HG02973 (cell line): ENCODE measurements at regions not wholly inside any gene's neighbourhood (a gene's known extent, or its start where the extent isn't known, plus 50 kb on each side); places are given as distances from the start of the nearest gene placed in this dataset.
A peak's percentile ranks its signal among the peaks of the same experiment; 100 is the strongest.
"Not testable (repeated sequence)": the region's sequence is repeated elsewhere in the genome, so short reads cannot be mapped to it uniquely, and the experiment has no call there.

ENCODE experiments used
- ATAC-seq: cut with Tn5 transposase; IDR thresholded peaks from one replicate; pipeline ENCODE4 v1.9.1; 2021; ENCODE audit warnings: moderate library complexity; ENCODE audit not compliant: unreplicated experiment

DNA sequence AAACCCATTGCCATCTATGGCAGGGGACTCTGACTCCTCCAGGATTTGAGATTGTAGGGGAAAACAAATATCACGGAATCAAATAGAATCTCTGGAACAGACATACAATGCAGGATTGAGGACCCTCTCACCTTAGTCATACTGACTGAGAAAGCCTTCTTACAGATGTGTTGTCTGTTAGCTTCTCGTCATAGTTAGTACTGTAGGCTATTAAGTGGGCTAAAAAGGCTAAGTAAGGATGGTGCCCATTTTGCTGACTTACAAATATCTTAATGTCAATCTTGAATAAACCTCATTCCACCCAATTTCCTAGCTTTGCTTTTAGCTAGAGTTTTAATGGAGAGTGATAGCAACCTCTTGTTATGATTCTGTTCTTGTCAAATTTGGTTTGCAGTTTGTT is 352.4 kb downstream of the QKI start:
- ATAC-seq, result no peak

DNA sequence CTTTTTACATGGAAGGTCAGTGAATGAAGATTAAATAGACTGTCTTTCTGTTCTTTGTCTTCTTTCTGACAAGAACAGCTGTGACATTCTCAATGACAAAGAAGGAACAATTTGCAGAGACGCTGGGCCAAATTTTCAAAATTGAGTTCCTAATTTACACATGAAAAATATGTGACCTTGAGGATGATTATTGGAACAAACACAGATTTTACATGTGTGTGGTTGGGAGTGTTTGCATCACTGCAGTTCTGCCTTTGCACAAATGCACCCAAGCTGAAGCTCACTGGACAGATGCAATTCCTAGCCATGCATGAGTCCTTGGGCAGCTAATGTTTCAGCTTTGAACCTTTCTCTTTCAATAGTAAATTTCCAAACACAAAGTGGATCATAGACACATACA is 350.8 kb downstream of the QKI start:
- no peak for ATAC-seq

DNA sequence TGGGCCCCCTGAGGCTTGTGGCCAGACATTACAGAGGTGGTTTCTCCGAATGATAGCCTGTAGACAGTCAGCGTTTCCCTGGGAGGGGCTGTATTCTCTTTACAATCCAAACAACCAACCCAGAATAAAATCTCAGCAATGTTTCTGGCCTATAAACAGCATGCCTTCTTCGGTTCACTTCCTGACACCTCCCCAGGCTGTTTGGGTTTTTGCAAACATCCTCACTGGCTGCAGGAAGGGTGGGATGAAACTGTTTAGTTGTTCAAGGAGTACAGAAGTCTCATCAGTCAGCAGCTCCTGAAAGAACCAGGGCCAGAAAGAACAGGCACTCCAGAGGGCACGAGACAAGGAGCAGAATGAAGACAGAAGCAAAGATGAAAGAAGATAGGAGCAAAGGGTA is 350.0 kb downstream of the QKI start:
- ATAC-seq, result no peak

DNA sequence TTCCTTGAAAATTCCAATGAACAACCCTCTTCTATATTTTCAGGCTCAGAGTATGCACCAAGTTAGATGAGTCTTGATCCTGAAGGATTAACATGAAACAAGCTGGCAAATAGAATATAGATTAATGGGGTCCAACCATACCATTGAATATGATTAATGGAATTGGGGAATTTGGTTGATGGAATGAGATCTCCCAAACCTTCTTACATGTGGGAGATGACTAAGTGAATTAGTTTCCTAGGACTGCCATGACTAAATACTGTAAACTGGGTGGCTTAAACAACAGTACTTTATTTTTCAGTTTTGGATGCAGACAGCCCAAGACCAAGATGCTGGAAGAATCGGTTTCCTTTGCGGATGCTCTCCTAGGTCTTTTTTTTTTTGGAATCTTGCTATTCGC is 347.0 kb downstream of the QKI start:
- no peak for ATAC-seq

DNA sequence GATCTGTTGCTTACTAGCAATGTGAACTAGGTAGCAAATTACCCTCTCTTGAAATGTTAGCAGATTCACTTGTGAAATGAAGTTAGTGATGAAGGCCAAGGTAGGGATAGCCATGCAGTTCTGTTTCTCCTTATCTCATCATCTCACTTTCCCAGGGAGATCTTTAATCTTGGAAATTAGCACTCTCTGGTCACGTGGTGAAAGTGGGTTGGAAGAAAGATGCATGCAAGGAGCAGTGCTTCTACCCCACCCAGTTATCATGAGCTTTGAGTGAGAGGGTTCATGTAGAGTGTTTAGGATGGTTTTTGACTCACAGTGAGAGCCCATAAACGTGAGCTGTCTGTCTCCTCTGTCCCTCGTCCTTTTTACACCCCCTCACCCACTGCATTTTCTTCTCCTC is 346.3 kb downstream of the QKI start:
- no peak for ATAC-seq

DNA sequence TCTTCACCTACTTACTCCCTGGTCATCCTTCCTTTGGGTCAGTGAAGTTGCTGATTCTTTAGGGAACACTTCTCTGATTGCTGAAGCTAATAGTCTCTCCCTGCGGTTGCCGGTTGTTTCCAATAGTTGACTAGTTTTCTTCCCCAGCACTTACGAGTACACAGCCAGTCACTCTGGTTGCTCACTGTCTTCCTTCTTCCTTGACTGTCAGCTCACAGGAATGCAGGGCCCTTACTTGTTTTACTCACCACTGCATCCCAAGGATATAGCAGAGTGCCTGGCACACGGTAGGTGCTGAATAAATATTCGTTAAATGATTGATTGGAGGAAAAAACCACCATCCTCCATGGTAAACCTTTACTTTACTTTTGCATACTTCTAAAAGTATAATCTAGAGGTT is 345.0 kb downstream of the QKI start:
- no peak for ATAC-seq

DNA sequence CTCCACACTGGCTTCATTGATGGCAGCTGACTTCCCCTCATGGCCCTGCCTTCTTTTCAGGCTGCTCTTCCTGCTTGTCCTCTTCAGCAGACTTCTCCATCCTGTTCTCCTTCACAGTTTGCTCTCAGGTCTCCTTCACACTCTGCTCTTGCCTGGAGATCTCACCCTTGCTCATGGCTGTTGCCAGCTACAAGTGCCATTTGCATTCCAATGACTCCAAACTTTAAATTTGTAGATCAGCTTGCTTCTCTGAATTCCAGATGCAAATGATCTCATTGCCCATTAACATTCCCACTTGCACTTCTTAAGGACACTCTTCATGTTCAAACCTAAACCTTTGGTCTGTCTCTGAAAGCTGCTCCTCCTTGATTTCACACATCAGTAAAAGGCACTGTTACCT is 343.0 kb downstream of the QKI start:
- no peak for ATAC-seq

DNA sequence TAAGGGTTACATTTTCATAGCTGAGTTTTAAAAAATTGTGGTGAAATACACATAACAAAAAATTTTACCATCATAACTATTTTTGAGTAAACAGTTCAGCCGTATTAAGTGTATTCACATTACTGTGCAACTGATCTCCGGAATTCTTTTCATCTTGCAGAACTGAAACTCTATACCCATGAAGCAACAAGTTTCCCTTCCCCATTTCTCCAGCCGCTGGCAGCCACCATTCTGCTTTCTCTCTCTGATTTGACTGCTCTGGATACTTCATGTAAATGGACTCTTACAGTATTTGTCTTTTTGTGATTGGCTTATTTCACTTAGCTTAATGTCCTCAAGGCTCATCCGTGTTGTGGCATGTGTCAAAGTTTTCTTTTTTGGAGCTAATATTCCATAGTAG is 341.6 kb downstream of the QKI start:
- peak; percentile 100 for ATAC-seq

DNA sequence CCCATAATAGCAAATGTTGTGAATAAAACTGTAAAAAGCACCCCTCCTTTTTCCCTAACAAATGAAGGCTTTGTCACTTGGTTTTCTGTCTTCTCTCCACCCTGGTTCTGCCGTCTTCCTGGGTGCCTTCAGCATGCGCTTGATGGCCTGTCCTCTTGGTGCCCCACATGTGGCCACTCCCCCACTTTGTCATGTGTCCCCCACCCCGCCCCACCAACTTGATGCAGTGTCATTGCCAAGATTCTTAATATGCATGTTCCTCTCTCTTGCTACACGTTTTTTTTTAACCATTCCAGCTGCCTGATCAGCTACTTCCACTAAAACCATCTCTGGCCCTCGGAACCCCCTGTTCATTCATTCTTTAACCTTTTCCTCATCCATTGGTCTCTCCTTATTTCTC is 340.3 kb downstream of the QKI start:
- no peak for ATAC-seq

DNA sequence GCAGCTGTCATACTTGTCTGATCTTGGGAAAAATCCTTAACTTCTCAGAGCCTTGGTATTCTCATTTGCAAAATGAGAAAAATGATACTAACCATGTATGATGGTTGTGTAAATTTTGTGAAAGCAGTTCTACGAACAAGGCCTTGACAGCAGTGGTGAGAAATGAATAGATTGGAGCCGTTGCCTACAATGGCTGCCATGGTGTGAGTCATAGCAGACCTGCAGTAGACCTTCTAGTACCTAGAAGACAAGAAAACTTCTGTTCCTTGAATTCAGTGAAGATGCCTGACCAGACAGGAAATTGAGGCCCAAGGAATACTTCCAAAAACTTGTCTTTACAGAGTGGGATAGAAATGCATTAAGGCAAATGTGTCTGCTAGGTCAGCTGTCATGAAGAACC is 338.9 kb downstream of the QKI start:
- ATAC-seq, result no peak

DNA sequence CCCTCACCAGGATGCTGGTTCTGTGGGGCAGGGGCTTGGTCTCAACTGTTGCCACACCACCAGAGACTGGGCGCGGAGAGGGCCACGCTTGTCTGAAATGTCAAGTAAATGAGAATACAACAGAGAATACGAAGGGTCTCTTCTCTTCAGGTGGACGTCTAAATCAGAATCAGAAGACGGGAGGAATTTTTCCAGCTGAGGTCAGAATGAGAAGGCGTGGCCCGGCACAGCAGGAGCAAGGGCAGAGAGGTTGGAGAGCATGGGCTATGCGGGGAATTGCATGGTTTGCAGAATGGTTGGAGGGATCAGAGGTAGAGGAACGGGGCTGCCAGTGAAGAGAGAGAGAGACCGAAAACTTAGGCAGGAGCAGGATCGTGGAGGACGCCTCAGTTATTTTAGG is 337.9 kb downstream of the QKI start:
- no peak for ATAC-seq

DNA sequence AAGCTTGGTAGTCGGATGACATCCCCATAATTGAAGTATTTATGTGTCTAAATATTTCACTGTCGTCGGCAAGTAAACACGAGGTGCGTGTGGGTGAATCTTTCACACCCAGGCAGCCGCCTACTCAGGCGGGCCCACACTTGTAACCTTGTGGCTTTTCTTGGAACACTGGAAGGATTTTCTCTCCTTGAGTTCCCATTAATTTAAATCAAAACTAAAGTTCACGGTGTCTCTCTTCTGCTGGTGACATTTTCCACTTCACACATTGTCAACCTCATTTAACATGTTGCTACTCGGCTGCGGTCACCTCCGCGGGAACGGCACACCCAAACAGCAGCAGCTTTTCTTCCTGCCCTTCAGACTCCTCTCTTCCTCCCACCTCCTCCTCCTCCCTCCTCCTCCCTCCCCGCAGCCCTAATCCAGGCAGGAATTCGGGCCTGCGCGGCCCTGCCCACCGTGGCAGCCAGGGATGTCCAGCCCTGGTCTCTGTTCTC is 336.6 kb downstream of the QKI start:
- ATAC-seq, result no peak

DNA sequence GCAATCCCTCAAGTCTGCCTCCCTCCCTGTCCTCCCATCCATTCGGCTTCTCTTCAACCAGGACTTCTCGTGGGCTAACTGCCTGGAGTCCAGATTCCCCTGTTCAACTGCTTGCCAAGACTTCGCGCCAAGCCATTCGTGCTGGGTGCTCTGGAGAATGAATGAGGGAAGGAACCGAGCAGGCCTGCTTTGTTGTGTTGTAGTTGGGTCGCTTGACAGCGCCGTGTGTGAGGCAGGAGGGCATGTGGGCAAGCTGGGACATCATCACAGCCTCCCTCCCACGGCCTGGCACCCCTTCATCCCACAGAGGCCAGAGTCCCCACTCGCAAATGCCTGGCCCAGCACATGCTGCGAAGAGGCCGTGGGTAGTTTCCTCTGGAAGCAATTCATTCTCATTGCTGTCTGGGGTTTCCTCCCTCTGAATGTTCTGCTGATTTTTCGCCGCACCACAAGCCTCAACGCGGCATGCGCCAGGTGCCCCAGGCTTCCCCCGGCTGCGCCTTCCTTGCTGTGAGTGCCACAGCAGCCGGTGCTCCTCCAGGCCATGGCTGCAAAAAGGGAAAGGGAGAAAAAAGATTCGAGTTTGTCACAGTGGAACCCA is 336.0 kb downstream of the QKI start:
- ATAC-seq, result no peak

DNA sequence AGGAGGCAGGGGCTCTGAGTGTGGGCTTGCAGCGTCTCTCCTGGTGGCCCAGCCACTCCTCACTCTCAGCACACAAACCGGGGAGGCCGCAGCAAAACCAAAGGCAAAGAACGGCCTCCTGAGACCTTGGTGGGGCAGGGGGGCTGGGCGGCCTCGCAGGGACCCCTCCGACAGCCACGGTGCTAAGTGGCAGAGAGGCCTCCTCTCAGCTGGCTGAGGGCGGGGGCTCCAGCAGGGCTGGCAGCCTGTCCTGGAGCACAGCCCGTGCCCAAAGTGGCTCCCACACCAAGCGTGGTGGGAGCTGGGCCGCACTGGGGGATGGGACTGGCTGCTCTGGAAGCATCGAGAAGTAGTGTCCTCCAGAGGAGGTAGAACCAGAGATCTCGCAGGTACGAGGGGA is 334.4 kb downstream of the QKI start:
- ATAC-seq, result no peak

DNA sequence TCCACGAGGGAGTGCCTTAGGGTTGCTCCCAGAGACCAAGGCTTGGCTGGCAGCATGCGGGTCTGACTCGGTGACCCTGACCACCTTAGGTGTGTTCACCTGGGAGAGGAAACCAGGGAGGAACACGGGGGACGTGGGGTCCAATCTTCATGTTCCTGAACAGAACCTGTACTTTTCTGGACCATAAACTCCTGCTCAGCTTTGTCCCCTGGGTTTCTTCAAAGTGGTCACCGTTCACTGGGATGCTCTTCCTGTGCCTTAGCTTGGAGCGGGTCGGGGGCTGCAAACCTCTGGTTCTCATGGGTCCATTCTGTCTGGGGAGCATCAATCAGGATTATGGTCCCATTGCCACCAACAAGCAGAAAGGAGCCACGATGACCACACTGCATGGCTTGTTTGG is 333.5 kb downstream of the QKI start:
- ATAC-seq, result no peak

DNA sequence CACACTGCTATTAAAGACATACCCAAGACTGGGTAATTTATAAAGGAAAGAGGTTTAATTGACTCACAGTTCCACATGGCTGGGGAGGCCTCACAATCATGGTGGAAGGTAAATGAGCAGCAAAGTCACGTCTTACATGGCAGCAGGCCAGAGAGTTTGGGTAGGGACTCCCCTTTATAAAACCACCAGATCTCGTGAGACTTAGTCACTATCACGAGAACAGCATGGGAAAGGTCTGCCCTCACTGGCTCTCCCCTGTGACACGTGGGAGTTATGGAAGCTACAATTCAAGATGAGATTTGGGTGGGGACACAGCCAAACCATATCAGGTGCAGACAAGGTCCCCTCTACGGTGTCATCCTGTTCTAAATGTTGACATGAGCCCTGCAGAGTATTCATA is 332.5 kb downstream of the QKI start:
- ATAC-seq, result not testable (repeated sequence)

DNA sequence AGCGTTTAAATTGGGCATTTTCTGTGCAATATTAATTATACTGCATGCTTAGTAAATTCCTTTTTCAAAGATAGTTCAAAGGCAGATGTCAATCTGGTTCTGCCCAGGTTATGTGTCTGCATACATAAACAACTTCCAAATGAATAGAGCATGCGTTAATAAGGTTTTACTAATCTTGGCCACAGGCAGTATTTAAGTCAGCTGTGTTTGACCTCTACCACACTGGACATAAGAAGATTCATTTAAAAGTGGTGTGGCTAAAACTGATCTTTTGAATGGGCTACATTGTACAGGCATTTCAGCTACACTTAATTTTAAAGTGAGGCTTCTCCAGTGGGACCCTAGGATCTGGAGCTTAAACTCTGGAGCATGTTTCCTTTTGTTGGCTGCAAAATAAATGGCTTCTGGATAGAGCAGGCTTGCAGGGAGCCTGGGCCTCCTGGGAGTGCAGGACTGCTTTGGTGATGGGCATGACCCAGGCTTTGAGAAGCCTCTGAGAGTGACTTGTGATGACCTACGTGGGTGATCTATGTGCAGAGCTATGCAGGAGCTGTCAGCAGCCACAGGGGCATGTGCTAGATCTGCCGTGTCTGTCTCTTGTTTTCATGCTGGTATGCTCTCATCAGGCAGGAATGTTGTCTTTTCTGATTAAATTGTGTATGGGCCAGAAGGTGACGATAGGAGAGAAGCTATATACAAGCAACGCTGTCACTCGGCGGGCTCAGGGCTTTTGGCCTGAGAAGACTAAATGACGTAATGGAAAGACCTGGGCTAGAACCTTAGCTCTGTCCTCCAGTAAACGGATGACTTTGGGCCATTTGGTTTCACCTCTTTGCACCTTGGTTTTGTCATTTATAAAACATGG is 331.2 kb downstream of the QKI start:
- no peak for ATAC-seq

DNA sequence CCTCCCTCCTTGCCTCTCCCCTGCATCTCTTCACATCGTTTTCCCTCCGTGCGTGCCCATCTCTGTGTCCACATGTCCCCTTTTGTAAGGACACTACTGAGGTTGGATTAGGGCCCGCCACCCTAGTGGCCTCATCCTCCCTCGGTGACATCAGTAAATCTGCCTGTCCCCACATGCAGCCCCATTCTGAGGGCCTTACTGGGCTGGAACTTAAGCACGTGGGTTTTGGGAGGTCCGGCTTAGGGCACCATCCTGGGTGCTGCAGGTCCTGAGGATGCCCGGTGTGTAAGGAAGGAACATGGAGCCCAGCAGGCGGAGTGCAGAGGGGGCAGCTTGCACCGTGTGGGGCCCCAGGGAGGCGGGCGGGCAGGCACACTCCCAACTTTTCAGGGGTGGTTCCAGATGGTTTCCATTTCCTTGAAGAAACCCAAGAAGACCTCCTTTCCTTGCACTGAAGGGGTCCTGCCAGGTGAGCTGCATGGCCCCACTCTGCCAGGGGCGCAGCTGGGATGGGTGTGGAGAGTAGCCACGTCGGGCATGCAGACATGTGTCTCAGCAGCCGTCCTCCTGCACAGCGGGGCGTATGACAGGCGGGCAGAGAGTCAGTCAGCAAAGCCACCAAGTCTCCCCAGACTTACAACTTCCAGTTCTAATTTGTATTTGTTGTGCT is 329.9 kb downstream of the QKI start:
- ATAC-seq, result no peak

DNA sequence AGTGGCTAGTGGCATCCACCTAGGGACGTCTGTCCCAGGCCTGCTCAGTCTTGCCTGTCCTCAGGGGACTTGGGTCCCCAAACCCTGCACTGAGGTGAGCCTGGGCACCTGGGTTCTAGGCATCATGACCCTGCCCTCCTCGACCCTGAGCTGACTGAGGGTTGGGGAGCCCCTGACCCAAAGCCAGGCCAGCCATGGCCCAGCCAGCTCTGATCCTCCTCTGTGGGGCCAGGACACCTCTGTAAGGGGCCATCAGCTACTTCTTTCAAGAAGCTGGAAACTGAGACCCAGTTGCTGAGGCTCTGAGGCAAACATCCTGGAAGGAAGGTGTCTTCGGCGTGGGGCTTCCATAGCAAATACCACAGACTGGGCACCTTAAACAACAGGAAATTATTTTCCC is 329.3 kb downstream of the QKI start:
- no peak for ATAC-seq

DNA sequence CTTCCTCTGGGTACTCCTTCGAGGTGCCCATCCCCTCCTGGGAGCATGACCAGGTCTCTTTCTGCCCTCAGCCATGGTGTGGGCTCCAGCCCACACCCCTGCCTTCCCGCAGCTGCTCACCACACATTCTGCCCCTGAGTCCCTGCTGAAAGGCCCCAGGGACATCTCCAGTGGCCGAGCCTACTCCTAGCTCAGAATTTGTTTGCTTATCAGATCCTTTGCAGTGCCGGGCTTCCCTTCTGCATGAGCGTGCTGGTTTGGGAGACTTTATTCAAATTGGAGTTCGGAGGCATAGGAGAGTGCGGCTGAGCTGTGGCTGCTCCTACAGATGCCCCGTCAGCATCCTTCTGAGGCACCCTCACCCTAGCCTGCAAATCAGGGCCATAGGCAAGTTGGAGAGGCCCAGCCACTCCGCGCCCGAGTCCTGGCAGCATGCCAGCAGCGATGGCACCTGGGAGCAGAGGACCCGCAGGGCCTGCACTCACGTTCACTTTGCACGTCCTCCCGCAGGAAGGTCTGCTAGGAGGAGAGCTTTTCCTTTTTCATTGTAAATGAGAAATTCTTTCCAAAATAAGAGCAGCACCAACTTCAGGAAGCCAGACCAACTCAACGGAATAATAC is 327.3 kb downstream of the QKI start:
- no peak for ATAC-seq

DNA sequence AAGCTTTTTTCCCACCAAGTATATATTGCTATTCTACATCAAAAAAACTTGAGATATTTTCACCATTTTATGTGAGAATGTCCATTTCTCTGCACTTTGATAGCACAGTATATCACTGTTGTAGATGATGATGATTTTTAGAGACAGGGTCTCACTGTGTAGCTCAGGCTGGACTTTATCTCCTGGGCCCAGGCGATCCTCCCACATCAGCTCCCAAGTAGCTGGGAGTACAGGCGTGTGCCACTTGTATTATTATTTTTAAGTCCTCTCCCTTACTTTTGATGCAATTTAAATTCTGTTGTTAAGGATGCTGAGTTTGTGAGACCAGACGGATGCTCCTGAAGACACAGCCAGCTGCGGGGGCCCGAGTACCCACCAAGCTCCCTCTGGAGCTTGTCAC is 326.8 kb downstream of the QKI start:
- ATAC-seq, result no peak

DNA sequence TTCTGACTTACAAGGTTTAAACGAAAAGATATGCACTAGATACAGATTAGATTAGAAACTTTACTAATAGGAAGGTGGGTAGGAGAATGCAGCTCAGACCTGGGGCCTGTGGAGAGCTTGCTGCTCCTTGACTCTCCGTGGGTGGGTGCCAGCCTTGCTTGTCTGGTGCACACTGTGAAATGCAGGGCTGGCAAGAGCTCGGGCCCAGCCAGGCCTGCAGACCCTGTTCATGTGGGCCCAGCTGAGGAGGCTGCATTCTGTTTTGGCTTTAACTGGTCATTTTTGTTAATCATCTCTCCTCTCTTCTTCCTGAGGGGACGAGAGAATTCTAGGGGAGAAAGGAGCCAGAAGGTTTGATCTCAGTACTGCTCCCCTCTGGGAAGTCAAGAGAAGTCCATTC is 325.4 kb downstream of the QKI start:
- no peak for ATAC-seq
